ENCODE measurements at regions not wholly inside any gene's neighbourhood (a gene's known extent, or its start where the extent isn't known, plus 50 kb on each side); places are given as distances from the start of the nearest gene placed in this dataset.
"Not testable (repeated sequence)": the region's sequence is repeated elsewhere in the genome, so short reads cannot be mapped to it uniquely, and the experiment has no call there.

- no peak for DNase-seq (ENCODE audit: low spot score)
Measured at GRCh38 chr15:99455789-99456160, 110.0 kb upstream of the MEF2A start.

GRCh38 chr15:99464137-99464536 lies 101.6 kb upstream of the MEF2A start:
- DNase-seq (ENCODE audit: low spot score), result no peak

- no peak for DNase-seq (ENCODE audit: low spot score)
Measured at GRCh38 chr15:99466701-99467337, 99.0 kb upstream of the MEF2A start.

- peak; percentile 15 for DNase-seq (ENCODE audit: low spot score)
Measured at GRCh38 chr15:99467338-99467720, 98.5 kb upstream of the MEF2A start.

GRCh38 chr15:99467853-99468464 lies 97.8 kb upstream of the MEF2A start:
- DNase-seq (ENCODE audit: low spot score), result no peak

GRCh38 chr15:99470204-99470603 lies 95.6 kb upstream of the MEF2A start:
- DNase-seq (ENCODE audit: low spot score), result not testable (repeated sequence)

- DNase-seq (ENCODE audit: low spot score), result no peak
Measured at GRCh38 chr15:99472416-99473145, 93.2 kb upstream of the MEF2A start.

- no peak for DNase-seq (ENCODE audit: low spot score)
Measured at GRCh38 chr15:99473981-99474906, 91.5 kb upstream of the MEF2A start.

- no peak for DNase-seq (ENCODE audit: low spot score)
Measured at GRCh38 chr15:99474909-99475753, 90.7 kb upstream of the MEF2A start.

GRCh38 chr15:99475754-99476412 lies 89.9 kb upstream of the MEF2A start:
- no peak for DNase-seq (ENCODE audit: low spot score)

GRCh38 chr15:99476413-99477222 lies 89.2 kb upstream of the MEF2A start:
- no peak for DNase-seq (ENCODE audit: low spot score)

GRCh38 chr15:99477791-99478471 lies 87.9 kb upstream of the MEF2A start:
- DNase-seq (ENCODE audit: low spot score), result no peak

- no peak for DNase-seq (ENCODE audit: low spot score)
Measured at GRCh38 chr15:99478977-99479376, 86.8 kb upstream of the MEF2A start.

- no peak for DNase-seq (ENCODE audit: low spot score)
Measured at GRCh38 chr15:99480016-99480810, 85.6 kb upstream of the MEF2A start.

GRCh38 chr15:99481113-99481950 lies 84.5 kb upstream of the MEF2A start:
- DNase-seq (ENCODE audit: low spot score), result no peak

GRCh38 chr15:99481951-99482230 lies 83.9 kb upstream of the MEF2A start:
- no peak for DNase-seq (ENCODE audit: low spot score)

GRCh38 chr15:99482993-99483392 lies 82.8 kb upstream of the MEF2A start:
- no peak for DNase-seq (ENCODE audit: low spot score)
